ENCODE measurements at regions not wholly inside any gene's neighbourhood (a gene's known extent, or its start where the extent isn't known, plus 50 kb on each side); places are given as distances from the start of the nearest gene placed in this dataset.

- H3K27ac Mint-ChIP-seq (ENCODE audit: unreplicated experiment): no peak overlapping the region
- intact Hi-C loops (cut with micrococcal nuclease; ENCODE audit: unreplicated experiment): no loop called here
- H3K27me3 Mint-ChIP-seq (ENCODE audit: insufficient read depth, unreplicated experiment): no peaks in the 10 kb centered on the region
- ChIA-PET POLR2A (no interaction called here), CTCF (no interaction called here)
- Histone ChIP-seq H3K4me3 (ENCODE audit: low read depth, low read length) (no peak overlapping the region), H3K4me1 (no peaks in the 10 kb centered on the region), H3K36me3 (ENCODE audit: control insufficient read depth, insufficient read depth, low read length) (no peaks in the 10 kb centered on the region), H3K27me3 (replicated peaks; ENCODE audit: control insufficient read depth, insufficient read depth, low read length) (no peaks in the 10 kb centered on the region), H3K9me3 (no peaks in the 10 kb centered on the region)
- no peak overlapping the region for H3K4me3 Mint-ChIP-seq (ENCODE audit: unreplicated experiment)
- H3K9me3 Mint-ChIP-seq (ENCODE audit: unreplicated experiment): no peaks in the 10 kb centered on the region
- H3K4me1 Mint-ChIP-seq (ENCODE audit: low read depth, unreplicated experiment): no peaks in the 10 kb centered on the region
- no TSS peak for BruUV-seq (replicated peaks)
- no peak for DNase-seq
- TF ChIP-seq, protein P1, sequence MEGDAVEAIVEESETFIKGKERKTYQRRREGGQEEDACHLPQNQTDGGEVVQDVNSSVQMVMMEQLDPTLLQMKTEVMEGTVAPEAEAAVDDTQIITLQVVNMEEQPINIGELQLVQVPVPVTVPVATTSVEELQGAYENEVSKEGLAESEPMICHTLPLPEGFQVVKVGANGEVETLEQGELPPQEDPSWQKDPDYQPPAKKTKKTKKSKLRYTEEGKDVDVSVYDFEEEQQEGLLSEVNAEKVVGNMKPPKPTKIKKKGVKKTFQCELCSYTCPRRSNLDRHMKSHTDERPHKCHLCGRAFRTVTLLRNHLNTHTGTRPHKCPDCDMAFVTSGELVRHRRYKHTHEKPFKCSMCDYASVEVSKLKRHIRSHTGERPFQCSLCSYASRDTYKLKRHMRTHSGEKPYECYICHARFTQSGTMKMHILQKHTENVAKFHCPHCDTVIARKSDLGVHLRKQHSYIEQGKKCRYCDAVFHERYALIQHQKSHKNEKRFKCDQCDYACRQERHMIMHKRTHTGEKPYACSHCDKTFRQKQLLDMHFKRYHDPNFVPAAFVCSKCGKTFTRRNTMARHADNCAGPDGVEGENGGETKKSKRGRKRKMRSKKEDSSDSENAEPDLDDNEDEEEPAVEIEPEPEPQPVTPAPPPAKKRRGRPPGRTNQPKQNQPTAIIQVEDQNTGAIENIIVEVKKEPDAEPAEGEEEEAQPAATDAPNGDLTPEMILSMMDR (IDR thresholded peaks at IDR 0.05; ENCODE audit: insufficient read depth in 1 of 2, low read depth in 1 of 2, low read length in 1 of 2, severe bottlenecking in 1 of 2, unreplicated experiment in 1 of 2): no peak
- no peaks in the 10 kb centered on the region for H3K36me3 Mint-ChIP-seq (ENCODE audit: insufficient read depth, unreplicated experiment)
Observed at GRCh38 chr4:177066746-177067145, 242.9 kb upstream of the NEIL3 start.

DNA sequence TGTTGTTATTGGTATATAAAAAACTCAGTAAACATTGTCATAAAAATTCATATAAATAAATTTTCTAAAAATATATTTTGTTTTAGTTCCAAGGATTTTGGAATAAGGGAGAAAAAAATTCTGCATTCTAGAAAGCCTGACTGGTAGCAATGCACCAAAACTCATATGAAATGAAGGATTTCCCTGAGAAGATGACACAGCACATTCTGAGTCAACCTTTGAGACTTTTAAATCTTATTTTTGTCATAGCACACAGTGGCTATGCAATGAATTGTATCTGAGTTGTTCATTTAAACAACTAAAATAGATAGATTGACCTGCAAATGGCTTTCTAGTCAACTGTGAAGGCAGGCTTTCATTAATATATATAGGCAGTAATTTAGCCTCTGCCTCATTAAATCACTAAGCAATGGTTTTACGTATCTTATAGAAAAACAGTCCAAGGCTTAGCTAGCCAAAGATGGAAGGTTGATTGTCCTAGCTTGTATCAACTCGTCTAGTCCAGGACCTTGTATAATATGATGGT lies 239.1 kb upstream of the NEIL3 start:
- no peaks in the 10 kb centered on the region for H3K36me3 ChIP-seq (ENCODE audit: control insufficient read depth, insufficient read depth, low read length)
- CTCF ChIA-PET: no interaction called here
- Mint-ChIP-seq H3K36me3 (ENCODE audit: insufficient read depth, unreplicated experiment) (no peaks in the 10 kb centered on the region), H3K4me1 (ENCODE audit: low read depth, unreplicated experiment) (no peaks in the 10 kb centered on the region), H3K4me3 (ENCODE audit: unreplicated experiment) (no peak overlapping the region), H3K9me3 (ENCODE audit: unreplicated experiment) (no peaks in the 10 kb centered on the region), H3K27ac (ENCODE audit: unreplicated experiment) (no peak overlapping the region), H3K27me3 (ENCODE audit: insufficient read depth, unreplicated experiment) (no peaks in the 10 kb centered on the region)
- no peak for DNase-seq
- H3K27me3 ChIP-seq (replicated peaks; ENCODE audit: control insufficient read depth, insufficient read depth, low read length): no peaks in the 10 kb centered on the region
- no peaks in the 10 kb centered on the region for H3K9me3 ChIP-seq
- no TSS peak for BruUV-seq (replicated peaks)
- intact Hi-C loops (cut with micrococcal nuclease; ENCODE audit: unreplicated experiment): no loop called here
- TF ChIP-seq, protein P1 (IDR thresholded peaks at IDR 0.05; ENCODE audit: insufficient read depth in 1 of 2, low read depth in 1 of 2, low read length in 1 of 2, severe bottlenecking in 1 of 2, unreplicated experiment in 1 of 2): no peak
- H3K4me3 ChIP-seq (ENCODE audit: low read depth, low read length): no peak overlapping the region
- POLR2A ChIA-PET: no interaction called here
- no peaks in the 10 kb centered on the region for H3K4me1 ChIP-seq

DNA sequence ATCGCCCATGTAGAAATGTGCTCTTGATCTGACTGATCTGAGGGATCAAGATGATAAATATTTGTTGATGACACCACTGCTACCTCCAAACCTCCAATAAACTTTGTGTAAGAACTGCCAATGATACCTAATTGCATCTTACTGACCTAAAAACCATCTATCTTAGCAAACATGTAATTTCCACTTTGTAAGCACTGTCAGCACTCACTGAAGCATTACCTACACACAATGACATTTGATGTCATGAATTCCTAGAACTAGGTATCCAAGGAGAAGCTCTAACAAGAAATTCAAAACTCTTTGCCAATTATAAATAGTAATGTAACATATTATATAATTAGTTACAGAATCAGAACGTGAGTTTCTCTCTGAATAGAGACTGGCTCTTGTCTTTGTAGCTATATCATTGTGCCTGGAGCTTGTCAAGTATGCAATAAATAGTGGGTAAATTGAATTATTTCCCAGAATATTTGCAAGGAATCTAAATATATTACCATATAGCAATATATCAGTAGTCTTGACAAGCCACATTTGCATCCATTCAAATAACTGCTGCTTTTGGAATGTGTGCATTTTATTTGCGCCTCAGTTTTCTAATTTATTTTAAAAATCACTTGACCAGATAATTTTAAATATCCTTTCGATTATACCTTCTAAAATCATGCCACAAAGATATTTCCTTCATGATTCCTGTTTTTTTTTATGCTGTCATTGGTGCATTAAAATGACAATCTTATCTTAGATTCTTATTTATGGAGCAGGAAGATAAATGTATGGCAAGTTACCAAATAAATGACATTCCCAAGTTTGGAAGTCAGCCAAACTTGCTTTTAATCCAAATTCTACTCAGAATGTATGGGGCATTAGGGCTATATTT lies 232.3 kb upstream of the NEIL3 start:
- ChIA-PET POLR2A (no interaction called here), CTCF (no interaction called here)
- TF ChIP-seq, protein P1 (IDR thresholded peaks at IDR 0.05; ENCODE audit: insufficient read depth in 1 of 2, low read depth in 1 of 2, low read length in 1 of 2, severe bottlenecking in 1 of 2, unreplicated experiment in 1 of 2): no peak
- BruUV-seq (replicated peaks): no TSS peak
- Histone ChIP-seq H3K4me1 (no peaks in the 10 kb centered on the region), H3K4me3 (ENCODE audit: low read depth, low read length) (no peak overlapping the region), H3K9me3 (no peaks in the 10 kb centered on the region), H3K27me3 (replicated peaks; ENCODE audit: control insufficient read depth, insufficient read depth, low read length) (no peaks in the 10 kb centered on the region), H3K36me3 (ENCODE audit: control insufficient read depth, insufficient read depth, low read length) (no peaks in the 10 kb centered on the region)
- no peak overlapping the region for H3K27ac Mint-ChIP-seq (ENCODE audit: unreplicated experiment)
- H3K36me3 Mint-ChIP-seq (ENCODE audit: insufficient read depth, unreplicated experiment): no peaks in the 10 kb centered on the region
- H3K4me3 Mint-ChIP-seq (ENCODE audit: unreplicated experiment): no peak overlapping the region
- peaks cover 10% of the 10 kb centered on the region for H3K4me1 Mint-ChIP-seq (ENCODE audit: low read depth, unreplicated experiment)
- H3K9me3 Mint-ChIP-seq (ENCODE audit: unreplicated experiment): no peaks in the 10 kb centered on the region
- no peaks in the 10 kb centered on the region for H3K27me3 Mint-ChIP-seq (ENCODE audit: insufficient read depth, unreplicated experiment)
- no peak for DNase-seq
- intact Hi-C loops (cut with micrococcal nuclease; ENCODE audit: unreplicated experiment): no loop called here
